GM12878 (cell line): ENCODE measurements at regions not wholly inside any gene's neighbourhood (a gene's known extent, or its start where the extent isn't known, plus 50 kb on each side); places are given as distances from the start of the nearest gene placed in this dataset.
A peak's percentile ranks its signal among the peaks of the same experiment; 100 is the strongest.

Experiments
- ASH2L ChIP-seq: fragments of 300-600, 200-600 bp; sonication (generic); IDR thresholded peaks from 2 replicates; pipeline ENCODE4 v1.6.1; 2017; ENCODE audit warnings: low read depth, mild to moderate bottlenecking, borderline replicate concordance
- BCL3 ChIP-seq: IDR thresholded peaks from 2 replicates; pipeline ENCODE4 v1.6.1; 2011; ENCODE audit warnings: borderline replicate concordance, low read depth, mild to moderate bottlenecking, moderate library complexity, low read length; ENCODE audit not compliant: insufficient read depth, poor library complexity, severe bottlenecking
- CREB1 ChIP-seq: IDR thresholded peaks from 2 replicates; pipeline ENCODE4 v1.6.1; 2012; ENCODE audit warnings: low read depth, mild to moderate bottlenecking, inconsistent platforms
- CREM ChIP-seq: IDR thresholded peaks from 2 replicates; pipeline ENCODE4 v1.6.1; 2014; ENCODE audit warnings: antibody characterized with exemption, low read depth
- ESRRA ChIP-seq: IDR thresholded peaks from 2 replicates; pipeline ENCODE4 v1.6.1; 2012; ENCODE audit warnings: mild to moderate bottlenecking, low read length, improper control_type of control experiment
- FOXM1 ChIP-seq: IDR thresholded peaks from 2 replicates; pipeline ENCODE4 v1.6.1; 2012; ENCODE audit warnings: low read depth, mild to moderate bottlenecking, inconsistent platforms, low read length, moderate library complexity
- JUNB ChIP-seq: IDR thresholded peaks from 2 replicates; pipeline ENCODE4 v1.6.1; 2016; ENCODE audit warnings: antibody characterized with exemption, mild to moderate bottlenecking
- MYC ChIP-seq: IDR thresholded peaks from 2 replicates; pipeline ENCODE4 v1.6.1; 2011; ENCODE audit warnings: mild to moderate bottlenecking, low read length, moderate library complexity, inconsistent platforms; ENCODE audit not compliant: insufficient read depth, insufficient replicate concordance, insufficient read length, severe bottlenecking
- NBN ChIP-seq: fragments of 450-650 bp; IDR thresholded peaks from 2 replicates; pipeline ENCODE4 v1.6.1; 2016
- RAD51 ChIP-seq: fragments of 450-650 bp; IDR thresholded peaks from 2 replicates; pipeline ENCODE4 v1.6.1; 2016; ENCODE audit warnings: moderate library complexity, mild to moderate bottlenecking, inconsistent platforms
- RBBP5 ChIP-seq: fragments of 200-600 bp; sonication (generic); conservative IDR thresholded peaks from 2 replicates; pipeline ENCODE4 v1.6.1; 2016
- RUNX3 ChIP-seq: IDR thresholded peaks from 2 replicates; pipeline ENCODE4 v1.6.1; 2012; ENCODE audit warnings: low read length, inconsistent platforms
- USF1 ChIP-seq: IDR thresholded peaks from 2 replicates; pipeline ENCODE4 v1.6.1; 2011; ENCODE audit warnings: borderline replicate concordance, low read depth, mild to moderate bottlenecking, moderate library complexity, mixed read lengths, low read length; ENCODE audit not compliant: insufficient read depth; ENCODE audit errors: extremely low read length
- YBX1 ChIP-seq: fragments of 450-650 bp; IDR thresholded peaks from 2 replicates; pipeline ENCODE4 v1.6.1; 2016; ENCODE audit warnings: antibody characterized with exemption
- ZNF207 ChIP-seq: fragments of 450-650 bp; IDR thresholded peaks from 2 replicates; pipeline ENCODE4 v1.6.1; 2014; ENCODE audit warnings: antibody characterized with exemption, mild to moderate bottlenecking, borderline replicate concordance
- ZNF384 ChIP-seq: IDR thresholded peaks from 2 replicates; pipeline ENCODE4 v1.6.1; 2012; ENCODE audit warnings: low read depth, mild to moderate bottlenecking, low read length, improper control_type of control experiment, borderline replicate concordance
- TF ChIP-seq, protein P1 (sequence below): fragments of 450-650 bp; IDR thresholded peaks from 2 replicates; pipeline ENCODE4 v1.6.1; 2016; ENCODE audit warnings: mild to moderate bottlenecking, moderate library complexity, borderline replicate concordance
- TF ChIP-seq, protein P2 (sequence below): fragments of 450-650 bp; formaldehyde crosslinking; IDR thresholded peaks from 2 replicates; pipeline ENCODE4 v1.4.0; 2022; ENCODE audit warnings: mild to moderate bottlenecking, moderate library complexity
- TF ChIP-seq, protein P3 (sequence below): fragments of 150-350 bp; IDR thresholded peaks from 2 replicates; pipeline ENCODE4 v1.6.1; 2016; ENCODE audit warnings: low read depth, low read length

DNA sequence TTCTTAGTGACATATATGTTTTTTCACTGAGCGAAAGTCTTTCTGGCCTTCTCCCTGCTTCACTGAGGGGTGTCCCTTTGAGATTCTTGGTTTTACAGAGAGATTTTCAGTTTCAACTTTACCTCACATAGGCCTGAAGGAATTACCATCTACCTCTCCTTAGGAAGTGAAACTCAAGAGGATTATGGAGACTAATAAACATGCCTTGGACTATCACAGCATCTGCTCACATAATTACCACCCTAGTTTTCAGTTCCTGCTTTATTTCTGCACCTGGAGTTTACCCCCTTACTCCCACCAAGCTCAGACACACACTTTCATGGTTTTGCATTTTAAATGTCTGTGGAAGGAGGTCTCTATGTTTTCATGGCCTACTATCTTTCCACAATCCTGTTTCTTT, 118.3 kb upstream of the SCAF11 start (continued):
- TF ChIP-seq, protein P1, sequence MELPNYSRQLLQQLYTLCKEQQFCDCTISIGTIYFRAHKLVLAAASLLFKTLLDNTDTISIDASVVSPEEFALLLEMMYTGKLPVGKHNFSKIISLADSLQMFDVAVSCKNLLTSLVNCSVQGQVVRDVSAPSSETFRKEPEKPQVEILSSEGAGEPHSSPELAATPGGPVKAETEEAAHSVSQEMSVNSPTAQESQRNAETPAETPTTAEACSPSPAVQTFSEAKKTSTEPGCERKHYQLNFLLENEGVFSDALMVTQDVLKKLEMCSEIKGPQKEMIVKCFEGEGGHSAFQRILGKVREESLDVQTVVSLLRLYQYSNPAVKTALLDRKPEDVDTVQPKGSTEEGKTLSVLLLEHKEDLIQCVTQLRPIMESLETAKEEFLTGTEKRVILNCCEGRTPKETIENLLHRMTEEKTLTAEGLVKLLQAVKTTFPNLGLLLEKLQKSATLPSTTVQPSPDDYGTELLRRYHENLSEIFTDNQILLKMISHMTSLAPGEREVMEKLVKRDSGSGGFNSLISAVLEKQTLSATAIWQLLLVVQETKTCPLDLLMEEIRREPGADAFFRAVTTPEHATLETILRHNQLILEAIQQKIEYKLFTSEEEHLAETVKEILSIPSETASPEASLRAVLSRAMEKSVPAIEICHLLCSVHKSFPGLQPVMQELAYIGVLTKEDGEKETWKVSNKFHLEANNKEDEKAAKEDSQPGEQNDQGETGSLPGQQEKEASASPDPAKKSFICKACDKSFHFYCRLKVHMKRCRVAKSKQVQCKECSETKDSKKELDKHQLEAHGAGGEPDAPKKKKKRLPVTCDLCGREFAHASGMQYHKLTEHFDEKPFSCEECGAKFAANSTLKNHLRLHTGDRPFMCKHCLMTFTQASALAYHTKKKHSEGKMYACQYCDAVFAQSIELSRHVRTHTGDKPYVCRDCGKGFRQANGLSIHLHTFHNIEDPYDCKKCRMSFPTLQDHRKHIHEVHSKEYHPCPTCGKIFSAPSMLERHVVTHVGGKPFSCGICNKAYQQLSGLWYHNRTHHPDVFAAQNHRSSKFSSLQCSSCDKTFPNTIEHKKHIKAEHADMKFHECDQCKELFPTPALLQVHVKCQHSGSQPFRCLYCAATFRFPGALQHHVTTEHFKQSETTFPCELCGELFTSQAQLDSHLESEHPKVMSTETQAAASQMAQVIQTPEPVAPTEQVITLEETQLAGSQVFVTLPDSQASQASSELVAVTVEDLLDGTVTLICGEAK: no peak
- TF ChIP-seq MYC (no peak), FOXM1 (peak; percentile 93), NBN (peak; percentile 92), JUNB (peak; percentile 78), ASH2L (no peak), RBBP5 (no peak), BCL3 (peak; percentile 67), USF1 (no peak), ZNF207 (no peak), CREB1 (peak; percentile 52; the same call in 1 of the 2 replicates), ESRRA (no peak), RUNX3 (peak; percentile 89), RAD51 (no peak), ZNF384 (no peak), CREM (peak; percentile 83), YBX1 (no peak)
- TF ChIP-seq, protein P2, sequence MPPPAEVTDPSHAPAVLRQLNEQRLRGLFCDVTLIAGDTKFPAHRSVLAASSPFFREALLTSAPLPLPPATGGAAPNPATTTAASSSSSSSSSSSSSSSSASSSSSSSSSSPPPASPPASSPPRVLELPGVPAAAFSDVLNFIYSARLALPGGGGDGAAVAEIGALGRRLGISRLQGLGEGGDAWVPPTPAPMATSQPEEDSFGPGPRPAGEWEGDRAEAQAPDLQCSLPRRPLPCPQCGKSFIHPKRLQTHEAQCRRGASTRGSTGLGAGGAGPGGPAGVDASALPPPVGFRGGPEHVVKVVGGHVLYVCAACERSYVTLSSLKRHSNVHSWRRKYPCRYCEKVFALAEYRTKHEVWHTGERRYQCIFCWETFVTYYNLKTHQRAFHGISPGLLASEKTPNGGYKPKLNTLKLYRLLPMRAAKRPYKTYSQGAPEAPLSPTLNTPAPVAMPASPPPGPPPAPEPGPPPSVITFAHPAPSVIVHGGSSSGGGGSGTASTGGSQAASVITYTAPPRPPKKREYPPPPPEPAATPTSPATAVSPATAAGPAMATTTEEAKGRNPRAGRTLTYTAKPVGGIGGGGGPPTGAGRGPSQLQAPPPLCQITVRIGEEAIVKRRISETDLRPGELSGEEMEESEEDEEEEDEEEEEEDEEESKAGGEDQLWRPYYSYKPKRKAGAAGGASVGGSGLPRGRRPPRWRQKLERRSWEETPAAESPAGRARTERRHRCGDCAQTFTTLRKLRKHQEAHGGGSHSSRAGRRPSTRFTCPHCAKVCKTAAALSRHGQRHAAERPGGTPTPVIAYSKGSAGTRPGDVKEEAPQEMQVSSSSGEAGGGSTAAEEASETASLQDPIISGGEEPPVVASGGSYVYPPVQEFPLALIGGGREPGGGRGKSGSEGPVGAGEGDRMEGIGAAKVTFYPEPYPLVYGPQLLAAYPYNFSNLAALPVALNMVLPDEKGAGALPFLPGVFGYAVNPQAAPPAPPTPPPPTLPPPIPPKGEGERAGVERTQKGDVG (CRISPR knock-in tag): no peak
- TF ChIP-seq, protein P3, sequence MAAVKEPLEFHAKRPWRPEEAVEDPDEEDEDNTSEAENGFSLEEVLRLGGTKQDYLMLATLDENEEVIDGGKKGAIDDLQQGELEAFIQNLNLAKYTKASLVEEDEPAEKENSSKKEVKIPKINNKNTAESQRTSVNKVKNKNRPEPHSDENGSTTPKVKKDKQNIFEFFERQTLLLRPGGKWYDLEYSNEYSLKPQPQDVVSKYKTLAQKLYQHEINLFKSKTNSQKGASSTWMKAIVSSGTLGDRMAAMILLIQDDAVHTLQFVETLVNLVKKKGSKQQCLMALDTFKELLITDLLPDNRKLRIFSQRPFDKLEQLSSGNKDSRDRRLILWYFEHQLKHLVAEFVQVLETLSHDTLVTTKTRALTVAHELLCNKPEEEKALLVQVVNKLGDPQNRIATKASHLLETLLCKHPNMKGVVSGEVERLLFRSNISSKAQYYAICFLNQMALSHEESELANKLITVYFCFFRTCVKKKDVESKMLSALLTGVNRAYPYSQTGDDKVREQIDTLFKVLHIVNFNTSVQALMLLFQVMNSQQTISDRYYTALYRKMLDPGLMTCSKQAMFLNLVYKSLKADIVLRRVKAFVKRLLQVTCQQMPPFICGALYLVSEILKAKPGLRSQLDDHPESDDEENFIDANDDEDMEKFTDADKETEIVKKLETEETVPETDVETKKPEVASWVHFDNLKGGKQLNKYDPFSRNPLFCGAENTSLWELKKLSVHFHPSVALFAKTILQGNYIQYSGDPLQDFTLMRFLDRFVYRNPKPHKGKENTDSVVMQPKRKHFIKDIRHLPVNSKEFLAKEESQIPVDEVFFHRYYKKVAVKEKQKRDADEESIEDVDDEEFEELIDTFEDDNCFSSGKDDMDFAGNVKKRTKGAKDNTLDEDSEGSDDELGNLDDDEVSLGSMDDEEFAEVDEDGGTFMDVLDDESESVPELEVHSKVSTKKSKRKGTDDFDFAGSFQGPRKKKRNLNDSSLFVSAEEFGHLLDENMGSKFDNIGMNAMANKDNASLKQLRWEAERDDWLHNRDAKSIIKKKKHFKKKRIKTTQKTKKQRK: no peak
